IMR-90 (cell line): ENCODE measurements at regions not wholly inside any gene's neighbourhood (a gene's known extent, or its start where the extent isn't known, plus 50 kb on each side); places are given as distances from the start of the nearest gene placed in this dataset.

Source experiments
- ATAC-seq: fragments of 200-7000 bp; cut with Tn5 transposase; 2 replicates; pipeline ENCODE4 v1.9.1; 2020; ENCODE audit warnings: low read depth, mild to moderate bottlenecking, moderate library complexity
- BruUV-seq: library from RNA; stranded (reverse); fragments of 400-500 nt; replicated peaks from 2 replicates; lab custom pipeline; 2021; lab: Mats Ljungman, UMichigan
- CTCF ChIA-PET: fragments of 300-600 bp; formaldehyde crosslinking; extraction: SDS; loops from one replicate; lab custom pipeline; 2021; ENCODE audit warnings: antibody characterized with exemption; lab: Yijun Ruan, JAX
- POLR2A ChIA-PET: fragments of 300-600 bp; sonication (Branson Sonifier 250); formaldehyde crosslinking; loops from one replicate; lab custom pipeline; 2022; ENCODE audit warnings: antibody characterized with exemption; ENCODE audit not compliant: unreplicated experiment; lab: Charles Lee
- DNase-seq: peaks from one replicate; pipeline ENCODE4 v3.0.0; 2013
- H2AFZ ChIP-seq: replicated peaks from 2 replicates; pipeline ENCODE3; 2013; ENCODE audit warnings: low read length, mild to moderate bottlenecking; ENCODE audit not compliant: poor library complexity
- H2AK5ac ChIP-seq: 2 replicates; pipeline ENCODE4 v1.6.1; 2013; ENCODE audit warnings: low read depth, low read length, inconsistent platforms
- H2AK9ac ChIP-seq: replicated peaks from 2 replicates; pipeline ENCODE3; 2013; ENCODE audit warnings: mild to moderate bottlenecking, low read depth, low read length, moderate library complexity; ENCODE audit not compliant: poor library complexity
- H2BK120ac ChIP-seq: 2 replicates; pipeline ENCODE4 v1.6.1; 2013; ENCODE audit warnings: low read depth, low read length, inconsistent platforms
- H2BK15ac ChIP-seq: 3 replicates; pipeline ENCODE4 v1.6.1; 2013; ENCODE audit warnings: low read depth, low read length, inconsistent platforms
- H2BK20ac ChIP-seq: 2 replicates; pipeline ENCODE4 v1.6.1; 2013; ENCODE audit warnings: low read depth, mild to moderate bottlenecking, inconsistent platforms, low read length, moderate library complexity
- H2BK5ac ChIP-seq: 2 replicates; pipeline ENCODE4 v1.6.1; 2013; ENCODE audit warnings: mild to moderate bottlenecking, low read depth, low read length, inconsistent platforms; ENCODE audit not compliant: poor library complexity, severe bottlenecking
- H3K14ac ChIP-seq: replicated peaks from 2 replicates; pipeline ENCODE4 v1.6.1; 2013; ENCODE audit warnings: low read depth, low read length, inconsistent platforms
- H3K18ac ChIP-seq: 2 replicates; pipeline ENCODE4 v1.6.1; 2013; ENCODE audit warnings: low read depth, low read length, control low read depth
- H3K23ac ChIP-seq: 2 replicates; pipeline ENCODE4 v1.6.1; 2013; ENCODE audit warnings: low read depth, low read length, inconsistent platforms
- H3K27ac ChIP-seq: 2 replicates; pipeline ENCODE4 v1.5.1; 2013; ENCODE audit warnings: mild to moderate bottlenecking, control low read depth, low read length; ENCODE audit not compliant: insufficient read depth
- H3K27me3 ChIP-seq: 2 replicates; pipeline ENCODE4 v1.6.1; 2013; ENCODE audit warnings: low read length; ENCODE audit not compliant: control insufficient read depth, insufficient read depth
- H3K36me3 ChIP-seq: 2 replicates; pipeline ENCODE4 v1.6.1; 2013; ENCODE audit warnings: low read length, mixed read lengths; ENCODE audit not compliant: control insufficient read depth, insufficient read depth
- H3K4ac ChIP-seq: 2 replicates; pipeline ENCODE4 v1.6.1; 2013; ENCODE audit warnings: low read depth, low read length, inconsistent platforms
- H3K4me1 ChIP-seq: 2 replicates; pipeline ENCODE4 v1.6.1; 2013; ENCODE audit warnings: low read length, mixed read lengths; ENCODE audit not compliant: control insufficient read depth, insufficient read depth
- H3K4me2 ChIP-seq: 2 replicates; pipeline ENCODE4 v1.6.1; 2013; ENCODE audit warnings: low read depth, mild to moderate bottlenecking, control low read depth, low read length, moderate library complexity
- H3K4me3 ChIP-seq: 2 replicates; pipeline ENCODE4 v1.5.1; 2013; ENCODE audit warnings: low read depth, mild to moderate bottlenecking, control low read depth, low read length, moderate library complexity; ENCODE audit not compliant: insufficient read depth
- H3K56ac ChIP-seq: 2 replicates; pipeline ENCODE4 v1.6.1; 2013; ENCODE audit warnings: low read length, inconsistent platforms; ENCODE audit not compliant: insufficient read depth; ENCODE audit errors: extremely low read depth
- H3K79me1 ChIP-seq, 2 experiments: 2 replicates each; pipeline ENCODE4 v1.6.1; 2013; ENCODE audit warnings: low read length in 2 of 2, inconsistent platforms in 1 of 2, low read depth in 1 of 2
- H3K9ac ChIP-seq: 2 replicates; pipeline ENCODE4 v1.6.1; 2013; ENCODE audit warnings: low read depth, low read length, control low read depth
- H3K9me1 ChIP-seq: 2 replicates; pipeline ENCODE4 v1.6.1; 2013; ENCODE audit warnings: low read length, inconsistent platforms; ENCODE audit not compliant: insufficient read depth
- H3K9me3 ChIP-seq: 2 replicates; pipeline ENCODE4 v1.6.1; 2013; ENCODE audit warnings: low read length; ENCODE audit not compliant: control insufficient read depth, insufficient read depth
- H4K20me1 ChIP-seq: 2 replicates; pipeline ENCODE4 v1.6.1; 2013; ENCODE audit warnings: low read length, inconsistent platforms; ENCODE audit not compliant: insufficient read depth
- H4K5ac ChIP-seq: 2 replicates; pipeline ENCODE4 v1.6.1; 2013; ENCODE audit warnings: mild to moderate bottlenecking, low read depth, low read length, control low read depth
- H4K8ac ChIP-seq, 2 experiments: 2 replicates each; pipeline ENCODE4 v1.6.1; 2013; ENCODE audit warnings: low read depth in 2 of 2, low read length in 2 of 2, control low read depth in 1 of 2, inconsistent platforms in 1 of 2
- H4K91ac ChIP-seq: 2 replicates; pipeline ENCODE4 v1.6.1; 2013; ENCODE audit warnings: low read depth, low read length, inconsistent platforms; ENCODE audit not compliant: insufficient read depth
- BHLHE40 ChIP-seq: fragments of 150-350 bp; IDR thresholded peaks from 2 replicates; pipeline ENCODE4 v1.6.1; 2016; ENCODE audit warnings: mild to moderate bottlenecking, low read depth, low read length
- CEBPB ChIP-seq: IDR thresholded peaks from 2 replicates; pipeline ENCODE4 v1.6.1; 2012; ENCODE audit warnings: low read depth, low read length, improper control_type of control experiment
- CHD1 ChIP-seq: IDR thresholded peaks from 2 replicates; pipeline ENCODE4 v1.6.1; 2012; ENCODE audit warnings: low read depth, low read length, improper control_type of control experiment
- CTCF ChIP-seq: conservative IDR thresholded peaks from 2 replicates; pipeline ENCODE4 v1.5.1; 2012; ENCODE audit warnings: mild to moderate bottlenecking, low read depth, low read length, improper control_type of control experiment
- ELK1 ChIP-seq: fragments of 150-350 bp; IDR thresholded peaks from 2 replicates; pipeline ENCODE4 v1.6.1; 2016; ENCODE audit warnings: low read depth, mild to moderate bottlenecking, low read length, moderate library complexity, borderline replicate concordance
- FOS ChIP-seq: fragments of 150-350 bp; IDR thresholded peaks from 2 replicates; pipeline ENCODE4 v1.6.1; 2016; ENCODE audit warnings: low read depth, low read length
- MAFK ChIP-seq: IDR thresholded peaks from 2 replicates; pipeline ENCODE4 v1.6.1; 2012; ENCODE audit warnings: low read depth, low read length, improper control_type of control experiment
- MAZ ChIP-seq: IDR thresholded peaks from 2 replicates; pipeline ENCODE4 v1.6.1; 2012; ENCODE audit warnings: low read depth, mild to moderate bottlenecking, low read length, improper control_type of control experiment, moderate library complexity, borderline replicate concordance
- MXI1 ChIP-seq: IDR thresholded peaks from 2 replicates; pipeline ENCODE4 v1.6.1; 2012; ENCODE audit warnings: low read depth, mild to moderate bottlenecking, low read length, moderate library complexity, borderline replicate concordance
- NFE2L2 ChIP-seq: fragments of 150-350 bp; IDR thresholded peaks from 2 replicates; pipeline ENCODE4 v1.6.1; 2016; ENCODE audit warnings: low read depth, mild to moderate bottlenecking, low read length
- POLR2A ChIP-seq: IDR thresholded peaks from 2 replicates; pipeline ENCODE4 v1.6.1; 2012; ENCODE audit warnings: mild to moderate bottlenecking, low read depth, low read length
- RAD21 ChIP-seq: IDR thresholded peaks from 2 replicates; pipeline ENCODE4 v1.6.1; 2012; ENCODE audit warnings: low read length, improper control_type of control experiment
- RCOR1 ChIP-seq: IDR thresholded peaks from 2 replicates; pipeline ENCODE4 v1.6.1; 2012; ENCODE audit warnings: mild to moderate bottlenecking, low read length, improper control_type of control experiment; ENCODE audit not compliant: insufficient replicate concordance
- RFX5 ChIP-seq: IDR thresholded peaks from 2 replicates; pipeline ENCODE4 v1.8.0; 2012; ENCODE audit warnings: low read depth, mild to moderate bottlenecking, low read length, moderate library complexity
- SMC3 ChIP-seq: fragments of 150-350 bp; IDR thresholded peaks from 2 replicates; pipeline ENCODE4 v1.6.1; 2016; ENCODE audit warnings: low read depth, mild to moderate bottlenecking, antibody characterized with exemption, low read length, moderate library complexity
- USF2 ChIP-seq: fragments of 150-350 bp; IDR thresholded peaks from 2 replicates; pipeline ENCODE4 v1.6.1; 2017; ENCODE audit warnings: mild to moderate bottlenecking, antibody characterized with exemption, low read length, low read depth
- WGBS, 2 experiments: methylation state at CpG; one replicate each; pipeline versions ENCODE4 v1.1.5 to v1.1.7; 2013; ENCODE audit warnings: missing lambda C conversion rate in 2 of 2; ENCODE audit not compliant: insufficient read length in 1 of 2; ENCODE audit errors: extremely low coverage in 2 of 2; 5-methylcytosine and 5-hydroxymethylcytosine counted together
- dilution Hi-C: fragments of 300-500 bp; cut with HindIII; formaldehyde crosslinking; loops from one replicate; pipeline ENCODE4 v1.14.3; 2018; ENCODE audit warnings: low sequenced_read_pairs; ENCODE audit not compliant: unreplicated experiment
- in situ Hi-C: fragments of 300-500 bp; cut with MboI; formaldehyde crosslinking; loops from 3 replicates; pipeline ENCODE4 v1.14.3; 2019; ENCODE audit warnings: low sequenced_read_pairs, inconsistent platforms, mixed read lengths
- intact Hi-C: fragments of 100-400 bp; cut with micrococcal nuclease; formaldehyde crosslinking; loops from 2 replicates; pipeline ENCODE4 v1.10.0; 2022

GRCh38 chr12:45547132-45547531, 182.4 kb upstream of the ARID2 start:
- WGBS, 2 experiments = no CpG with 5 or more reads among the region's 1 CpG
- ChIA-PET CTCF (interaction anchor here (0.7 to 1.1 kb wide), 2 partner anchors 179 to 182 kb away, joined by 3 read pairs; no protein-coding TSS in a partner anchor), POLR2A (no interaction called here)
- ATAC-seq = no peak
- H4K91ac ChIP-seq = no peak overlapping the region
- no peak overlapping the region for H3K4me2 ChIP-seq
- H3K4ac ChIP-seq = no peak overlapping the region
- no peaks in the 10 kb centered on the region for H4K20me1 ChIP-seq
- no peaks in the 10 kb centered on the region for H3K79me1 ChIP-seq
- dilution Hi-C loops (no loop called here), in situ Hi-C loops (loop anchor here (10.0 to 25.0 kb wide), 2 partner anchors 198 to 465 kb away; no protein-coding TSS in a partner anchor), intact Hi-C loops (no loop called here)
- no peak overlapping the region for H2BK120ac ChIP-seq
- no peaks in the 10 kb centered on the region for H3K27me3 ChIP-seq
- no peak for TF ChIP-seq BHLHE40
- TF ChIP-seq POLR2A = no peak
- no peak for TF ChIP-seq RAD21
- TF ChIP-seq SMC3 = no peak
- no peak for TF ChIP-seq NFE2L2
- no peak for TF ChIP-seq ELK1
- TF ChIP-seq MXI1 = no peak
- no peak for TF ChIP-seq MAZ
- no peak for TF ChIP-seq FOS
- TF ChIP-seq USF2 = no peak
- no peak for TF ChIP-seq MAFK
- TF ChIP-seq RCOR1 = no peak
- no peak for TF ChIP-seq CHD1
- no peak for TF ChIP-seq RFX5
- TF ChIP-seq CEBPB = no peak
- TF ChIP-seq CTCF = no peak
- H3K4me3 ChIP-seq = no peak overlapping the region
- no peak overlapping the region for H3K14ac ChIP-seq
- H2AK5ac ChIP-seq = no peak overlapping the region
- H2AFZ ChIP-seq = no peak overlapping the region
- no peak overlapping the region for H2BK5ac ChIP-seq
- H3K9me3 ChIP-seq = no peaks in the 10 kb centered on the region
- H2AK9ac ChIP-seq = no peak overlapping the region
- H3K9me1 ChIP-seq = no peaks in the 10 kb centered on the region
- DNase-seq = no peak
- H2BK20ac ChIP-seq = no peak overlapping the region
- no peaks in the 10 kb centered on the region for H3K36me3 ChIP-seq
- no TSS peak for BruUV-seq
- no peak overlapping the region for H4K8ac ChIP-seq
- H4K5ac ChIP-seq = no peak overlapping the region
- no peak overlapping the region for H2BK15ac ChIP-seq
- no peak overlapping the region for H3K9ac ChIP-seq
- H3K27ac ChIP-seq = no peak overlapping the region
- no peaks in the 10 kb centered on the region for H3K4me1 ChIP-seq
- H3K56ac ChIP-seq = no peak overlapping the region
- H3K18ac ChIP-seq = no peak overlapping the region
- H3K23ac ChIP-seq = no peak overlapping the region
